ENCODE measurements at regions not wholly inside any gene's neighbourhood (a gene's known extent, or its start where the extent isn't known, plus 50 kb on each side); places are given as distances from the start of the nearest gene placed in this dataset.

GRCh38 chr1:218526198-218526580, 181.1 kb downstream of the TGFB2 start:
- H3K27me3 ChIP-seq (ENCODE audit: control insufficient read depth, insufficient read depth, low read length) = no peaks in the 10 kb centered on the region
- TF ChIP-seq CTCF (conservative IDR thresholded peaks at IDR 0.05 in 1 of 2, IDR thresholded peaks at IDR 0.05 in 1 of 2; ENCODE audit: low read depth in 1 of 2, low read length in 2 of 2) (no peak), EZH2 (IDR thresholded peaks at IDR 0.05; ENCODE audit: low read length, missing control alignments) (no peak)
- no peak overlapping the region for H2AFZ ChIP-seq (ENCODE audit: low read length)
- H3K4me1 ChIP-seq (ENCODE audit: control insufficient read depth, extremely low read depth, insufficient read depth, low read length) = peaks cover 3% of the 10 kb centered on the region
- H3K27ac ChIP-seq (ENCODE audit: insufficient read depth, low read length) = no peak overlapping the region
- H3K9me3 ChIP-seq (ENCODE audit: control insufficient read depth, insufficient read depth, low read depth, low read length) = no peaks in the 10 kb centered on the region
- no peak overlapping the region for H3K4me2 ChIP-seq (ENCODE audit: extremely low read depth, insufficient read depth, low read length)
- H3K79me2 ChIP-seq (ENCODE audit: control insufficient read depth, insufficient read depth, low read length) = no peaks in the 10 kb centered on the region
- no peak overlapping the region for H3K9ac ChIP-seq (ENCODE audit: insufficient read depth, low read length)
- no peak overlapping the region for H3K4me3 ChIP-seq (replicated peaks in 1 of 4; ENCODE audit: control extremely low read depth in 1 of 4, insufficient read depth in 1 of 4, low read depth in 3 of 4, low read length in 4 of 4)
- DNase-seq (ENCODE audit: low read depth in 2 of 2) = no peak
- H3K36me3 ChIP-seq (ENCODE audit: control insufficient read depth, insufficient read depth, low read length) = no peaks in the 10 kb centered on the region
- no peaks in the 10 kb centered on the region for H4K20me1 ChIP-seq (ENCODE audit: control insufficient read depth, extremely low read depth, insufficient read depth, low read length)

GRCh38 chr1:218527737-218528136, 182.6 kb downstream of the TGFB2 start:
- H3K79me2 ChIP-seq (ENCODE audit: control insufficient read depth, insufficient read depth, low read length) = no peaks in the 10 kb centered on the region
- H3K4me1 ChIP-seq (ENCODE audit: control insufficient read depth, extremely low read depth, insufficient read depth, low read length) = peaks cover 3% of the 10 kb centered on the region
- no peaks in the 10 kb centered on the region for H3K9me3 ChIP-seq (ENCODE audit: control insufficient read depth, insufficient read depth, low read depth, low read length)
- no peak overlapping the region for H3K27ac ChIP-seq (ENCODE audit: insufficient read depth, low read length)
- no peaks in the 10 kb centered on the region for H3K36me3 ChIP-seq (ENCODE audit: control insufficient read depth, insufficient read depth, low read length)
- DNase-seq (ENCODE audit: low read depth in 2 of 2) = peak; percentile 45 to 61
- no peaks in the 10 kb centered on the region for H3K27me3 ChIP-seq (ENCODE audit: control insufficient read depth, insufficient read depth, low read length)
- H4K20me1 ChIP-seq (ENCODE audit: control insufficient read depth, extremely low read depth, insufficient read depth, low read length) = no peaks in the 10 kb centered on the region
- no peak overlapping the region for H2AFZ ChIP-seq (ENCODE audit: low read length)
- TF ChIP-seq EZH2 (IDR thresholded peaks at IDR 0.05; ENCODE audit: low read length, missing control alignments) (no peak), CTCF (conservative IDR thresholded peaks at IDR 0.05 in 1 of 2, IDR thresholded peaks at IDR 0.05 in 1 of 2; ENCODE audit: low read depth in 1 of 2, low read length in 2 of 2) (no peak)
- H3K4me3 ChIP-seq (replicated peaks in 1 of 4; ENCODE audit: control extremely low read depth in 1 of 4, insufficient read depth in 1 of 4, low read depth in 3 of 4, low read length in 4 of 4) = no peak overlapping the region
- no peak overlapping the region for H3K4me2 ChIP-seq (ENCODE audit: extremely low read depth, insufficient read depth, low read length)
- H3K9ac ChIP-seq (ENCODE audit: insufficient read depth, low read length) = no peak overlapping the region

GRCh38 chr1:218529646-218530300, 184.6 kb downstream of the TGFB2 start:
- TF ChIP-seq CTCF (conservative IDR thresholded peaks at IDR 0.05 in 1 of 2, IDR thresholded peaks at IDR 0.05 in 1 of 2; ENCODE audit: low read depth in 1 of 2, low read length in 2 of 2) = no peak
- TF ChIP-seq EZH2 (IDR thresholded peaks at IDR 0.05; ENCODE audit: low read length, missing control alignments) = no peak
- no peak overlapping the region for H3K4me2 ChIP-seq (ENCODE audit: extremely low read depth, insufficient read depth, low read length)
- H3K9ac ChIP-seq (ENCODE audit: insufficient read depth, low read length) = no peak overlapping the region
- H3K27me3 ChIP-seq (ENCODE audit: control insufficient read depth, insufficient read depth, low read length) = no peaks in the 10 kb centered on the region
- H3K9me3 ChIP-seq (ENCODE audit: control insufficient read depth, insufficient read depth, low read depth, low read length) = no peaks in the 10 kb centered on the region
- no peaks in the 10 kb centered on the region for H3K79me2 ChIP-seq (ENCODE audit: control insufficient read depth, insufficient read depth, low read length)
- H3K27ac ChIP-seq (ENCODE audit: insufficient read depth, low read length) = no peak overlapping the region
- no peak overlapping the region for H2AFZ ChIP-seq (ENCODE audit: low read length)
- H3K4me1 ChIP-seq (ENCODE audit: control insufficient read depth, extremely low read depth, insufficient read depth, low read length) = peaks cover 3% of the 10 kb centered on the region
- DNase-seq (ENCODE audit: low read depth in 2 of 2) = peak in 1 of 2 donors; percentile 51
- H3K4me3 ChIP-seq (replicated peaks in 1 of 4; ENCODE audit: control extremely low read depth in 1 of 4, insufficient read depth in 1 of 4, low read depth in 3 of 4, low read length in 4 of 4) = no peak overlapping the region
- H3K36me3 ChIP-seq (ENCODE audit: control insufficient read depth, insufficient read depth, low read length) = no peaks in the 10 kb centered on the region
- H4K20me1 ChIP-seq (ENCODE audit: control insufficient read depth, extremely low read depth, insufficient read depth, low read length) = no peaks in the 10 kb centered on the region
